PC-3 (cell line): ENCODE measurements at regions not wholly inside any gene's neighbourhood (a gene's known extent, or its start where the extent isn't known, plus 50 kb on each side); places are given as distances from the start of the nearest gene placed in this dataset.
A peak's percentile ranks its signal among the peaks of the same experiment; 100 is the strongest.

ENCODE experiments used
- ATAC-seq: fragments of 200-7000 bp; cut with Tn5 transposase; 2 replicates; pipeline ENCODE4 v1.9.1; 2020; ENCODE audit warnings: mild to moderate bottlenecking, moderate library complexity
- BruUV-seq: library from RNA; stranded (reverse); fragments of 400-500 nt; replicated peaks from 2 replicates; lab custom pipeline; 2021; lab: Mats Ljungman, UMichigan
- CTCF ChIA-PET: fragments of 300-600 bp; sonication (Branson Sonifier 250); formaldehyde crosslinking; loops from one replicate; lab custom pipeline; 2022; ENCODE audit warnings: antibody characterized with exemption; lab: Charles Lee
- POLR2A ChIA-PET: fragments of 300-600 bp; sonication (Branson Sonifier 250); formaldehyde crosslinking; loops from one replicate; lab custom pipeline; 2022; ENCODE audit warnings: antibody characterized with exemption; ENCODE audit not compliant: unreplicated experiment; lab: Charles Lee
- DNase-seq: peaks from one replicate; pipeline ENCODE4 v3.0.0-alpha.2; 2015
- H2AFZ ChIP-seq: fragments of 300-600 bp; sonication (generic); 2 replicates; pipeline ENCODE4 v1.6.0; 2016; ENCODE audit warnings: antibody characterized with exemption, low read length
- H3F3A ChIP-seq: fragments of 300-600 bp; sonication (generic); one replicate; pipeline ENCODE4 v1.6.0; 2017; ENCODE audit warnings: antibody characterized with exemption, low read length, control low read depth, mild to moderate bottlenecking; ENCODE audit not compliant: unreplicated experiment
- H3K27ac ChIP-seq: fragments of 300-600 bp; sonication (generic); 2 replicates; pipeline ENCODE4 v1.5.1; 2016; ENCODE audit warnings: mild to moderate bottlenecking, low read length
- H3K27me3 ChIP-seq: fragments of 300-600 bp; sonication (generic); 2 replicates; pipeline ENCODE4 v1.6.1; 2016; ENCODE audit warnings: low read length, mixed read lengths
- H3K36me3 ChIP-seq: fragments of 300-600 bp; sonication (generic); 2 replicates; pipeline ENCODE4 v1.6.1; 2016; ENCODE audit warnings: low read depth, mixed run types, low read length, mixed read lengths
- H3K4me1 ChIP-seq: fragments of 300-600 bp; sonication (generic); 2 replicates; pipeline ENCODE4 v1.5.1; 2016; ENCODE audit warnings: low read length; ENCODE audit not compliant: insufficient read depth
- H3K4me2 ChIP-seq: fragments of 300-600 bp; sonication (generic); 2 replicates; pipeline ENCODE4 v1.6.0; 2016; ENCODE audit warnings: low read length
- H3K4me3 ChIP-seq: fragments of 300-600 bp; sonication (generic); 2 replicates; pipeline ENCODE4 v1.5.1; 2016; ENCODE audit warnings: mild to moderate bottlenecking, low read length, mixed read lengths
- H3K79me2 ChIP-seq: fragments of 300-600 bp; sonication (generic); 2 replicates; pipeline ENCODE4 v1.6.1; 2017; ENCODE audit warnings: low read length, mixed read lengths
- H3K9ac ChIP-seq: fragments of 300-600 bp; sonication (generic); 2 replicates; pipeline ENCODE4 v1.6.0; 2016; ENCODE audit warnings: mild to moderate bottlenecking, low read length
- H3K9me2 ChIP-seq: fragments of 300-600 bp; sonication (generic); replicated peaks from 2 replicates; pipeline ENCODE4 v1.6.1; 2016; ENCODE audit warnings: mixed run types, low read length, mixed read lengths
- H3K9me3 ChIP-seq: fragments of 300-600 bp; sonication (generic); 2 replicates; pipeline ENCODE4 v1.6.1; 2016; ENCODE audit warnings: low read length, mixed read lengths
- H4K20me1 ChIP-seq: fragments of 300-600 bp; sonication (generic); 2 replicates; pipeline ENCODE4 v1.6.1; 2016; ENCODE audit warnings: low read length, mixed read lengths
- CTCF ChIP-seq: fragments of 300-600 bp; sonication (generic); conservative IDR thresholded peaks from 2 replicates; pipeline ENCODE4 v1.5.1; 2017; ENCODE audit warnings: antibody characterized with exemption, low read depth, mild to moderate bottlenecking, low read length
- EZH2 ChIP-seq: fragments of 300-600 bp; sonication (generic); IDR thresholded peaks from one replicate; pipeline ENCODE4 v1.6.1; 2017; ENCODE audit warnings: antibody characterized with exemption, mild to moderate bottlenecking, low read length; ENCODE audit not compliant: unreplicated experiment
- EZH2phosphoT487 ChIP-seq: fragments of 300-600 bp; sonication (generic); IDR thresholded peaks from 2 replicates; pipeline ENCODE4 v1.6.1; 2018; ENCODE audit warnings: mild to moderate bottlenecking, antibody characterized with exemption, low read length, borderline replicate concordance
- intact Hi-C: fragments of 100-400 bp; cut with micrococcal nuclease; formaldehyde crosslinking; loops from 2 replicates; pipeline ENCODE4 v1.9.0; 2023

GRCh38 chr1:82819234-82819633 lies 1018.5 kb downstream of the ADGRL2 start:
- TF ChIP-seq EZH2phosphoT487 = no peak
- no peak for TF ChIP-seq EZH2
- no peak for TF ChIP-seq CTCF
- Histone ChIP-seq H3K27ac (no peak overlapping the region), H3K9me2 (no peaks in the 10 kb centered on the region), H3K9me3 (no peaks in the 10 kb centered on the region), H4K20me1 (no peaks in the 10 kb centered on the region), H3K4me3 (no peak overlapping the region), H3K36me3 (no peaks in the 10 kb centered on the region), H2AFZ (no peak overlapping the region), H3F3A (no peaks in the 10 kb centered on the region), H3K9ac (no peak overlapping the region), H3K4me2 (peak overlapping the region; percentile 40), H3K4me1 (no peaks in the 10 kb centered on the region), H3K27me3 (peaks cover 39% of the 10 kb centered on the region), H3K79me2 (no peaks in the 10 kb centered on the region)
- POLR2A ChIA-PET = no interaction called here
- intact Hi-C loops = no loop called here
- DNase-seq = no peak
- no TSS peak for BruUV-seq
- CTCF ChIA-PET = no interaction called here
- ATAC-seq = no peak

GRCh38 chr1:82818586-82818985 lies 1017.9 kb downstream of the ADGRL2 start:
- BruUV-seq = no TSS peak
- no peaks in the 10 kb centered on the region for H3K36me3 ChIP-seq
- H3K79me2 ChIP-seq = no peaks in the 10 kb centered on the region
- no peak for DNase-seq
- POLR2A ChIA-PET = no interaction called here
- H3K4me1 ChIP-seq = no peaks in the 10 kb centered on the region
- H3F3A ChIP-seq = no peaks in the 10 kb centered on the region
- no peak overlapping the region for H3K9ac ChIP-seq
- no peak for TF ChIP-seq CTCF
- no peak for TF ChIP-seq EZH2phosphoT487
- no peak for TF ChIP-seq EZH2
- CTCF ChIA-PET = no interaction called here
- no peak for ATAC-seq
- intact Hi-C loops = no loop called here
- no peak overlapping the region for H3K4me3 ChIP-seq
- no peak overlapping the region for H2AFZ ChIP-seq
- no peak overlapping the region for H3K27ac ChIP-seq
- no peaks in the 10 kb centered on the region for H3K9me2 ChIP-seq
- H3K27me3 ChIP-seq = peaks cover 38% of the 10 kb centered on the region
- H3K4me2 ChIP-seq = no peak overlapping the region
- no peaks in the 10 kb centered on the region for H3K9me3 ChIP-seq
- H4K20me1 ChIP-seq = no peaks in the 10 kb centered on the region

GRCh38 chr1:82813386-82813785 lies 1012.7 kb downstream of the ADGRL2 start:
- POLR2A ChIA-PET = no interaction called here
- ATAC-seq = no peak
- DNase-seq = no peak

More at GRCh38 chr1:82813386-82813785, 1012.7 kb downstream of the ADGRL2 start:
- no peaks in the 10 kb centered on the region for H3K9me2 ChIP-seq
- CTCF ChIA-PET = no interaction called here
- TF ChIP-seq CTCF = no peak
- TF ChIP-seq EZH2phosphoT487 = no peak
- no peak for TF ChIP-seq EZH2
- H3K4me2 ChIP-seq = no peak overlapping the region
- no peaks in the 10 kb centered on the region for H4K20me1 ChIP-seq
- H3K4me1 ChIP-seq = no peaks in the 10 kb centered on the region
- intact Hi-C loops = no loop called here
- H3F3A ChIP-seq = no peaks in the 10 kb centered on the region
- no peak overlapping the region for H3K27ac ChIP-seq
- peaks cover 21% of the 10 kb centered on the region; the same call in 1 of the 2 replicates for H3K27me3 ChIP-seq
- no peaks in the 10 kb centered on the region for H3K9me3 ChIP-seq
- no TSS peak for BruUV-seq
- no peak overlapping the region for H3K9ac ChIP-seq
- H2AFZ ChIP-seq = no peak overlapping the region
- H3K79me2 ChIP-seq = no peaks in the 10 kb centered on the region
- H3K4me3 ChIP-seq = no peak overlapping the region
- H3K36me3 ChIP-seq = no peaks in the 10 kb centered on the region
